C4-2B (cell line): ENCODE measurements at regions not wholly inside any gene's neighbourhood (a gene's known extent, or its start where the extent isn't known, plus 50 kb on each side); places are given as distances from the start of the nearest gene placed in this dataset.

Source experiments
- H3K27ac ChIP-seq: fragments of 450-650 bp; 2 replicates; pipeline ENCODE4 v1.5.1; 2017
- ZFX ChIP-seq: fragments of 450-650 bp; IDR thresholded peaks from 2 replicates; pipeline ENCODE4 v1.6.1; 2017
- TF ChIP-seq, protein P1 (sequence below): fragments of 450-650 bp; conservative IDR thresholded peaks from 2 replicates; pipeline ENCODE4 v1.5.1; 2017; ENCODE audit warnings: mild to moderate bottlenecking

DNA sequence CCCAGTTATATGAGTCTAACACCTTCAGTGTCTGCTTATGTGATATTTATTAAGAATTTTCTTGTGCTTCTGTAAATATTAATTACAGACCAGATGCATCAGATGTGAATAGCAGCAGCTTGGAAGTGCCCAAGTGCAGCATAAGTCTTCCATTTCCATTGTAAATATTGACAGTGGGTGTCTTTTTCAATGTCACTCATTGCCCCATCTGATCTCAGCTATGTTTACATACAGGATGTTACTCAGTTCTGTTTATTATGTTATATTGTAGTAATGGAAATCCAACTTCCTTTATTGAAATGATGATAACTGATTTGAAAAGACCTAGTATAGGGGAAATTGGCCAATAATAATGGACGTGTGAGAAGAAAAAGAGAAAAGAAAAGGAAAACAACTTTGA is 296.7 kb downstream of the SAMD5 start:
- H3K27ac ChIP-seq, result no peak overlapping the region
- TF ChIP-seq ZFX, result no peak
- TF ChIP-seq, protein P1, sequence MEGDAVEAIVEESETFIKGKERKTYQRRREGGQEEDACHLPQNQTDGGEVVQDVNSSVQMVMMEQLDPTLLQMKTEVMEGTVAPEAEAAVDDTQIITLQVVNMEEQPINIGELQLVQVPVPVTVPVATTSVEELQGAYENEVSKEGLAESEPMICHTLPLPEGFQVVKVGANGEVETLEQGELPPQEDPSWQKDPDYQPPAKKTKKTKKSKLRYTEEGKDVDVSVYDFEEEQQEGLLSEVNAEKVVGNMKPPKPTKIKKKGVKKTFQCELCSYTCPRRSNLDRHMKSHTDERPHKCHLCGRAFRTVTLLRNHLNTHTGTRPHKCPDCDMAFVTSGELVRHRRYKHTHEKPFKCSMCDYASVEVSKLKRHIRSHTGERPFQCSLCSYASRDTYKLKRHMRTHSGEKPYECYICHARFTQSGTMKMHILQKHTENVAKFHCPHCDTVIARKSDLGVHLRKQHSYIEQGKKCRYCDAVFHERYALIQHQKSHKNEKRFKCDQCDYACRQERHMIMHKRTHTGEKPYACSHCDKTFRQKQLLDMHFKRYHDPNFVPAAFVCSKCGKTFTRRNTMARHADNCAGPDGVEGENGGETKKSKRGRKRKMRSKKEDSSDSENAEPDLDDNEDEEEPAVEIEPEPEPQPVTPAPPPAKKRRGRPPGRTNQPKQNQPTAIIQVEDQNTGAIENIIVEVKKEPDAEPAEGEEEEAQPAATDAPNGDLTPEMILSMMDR, result no peak

DNA sequence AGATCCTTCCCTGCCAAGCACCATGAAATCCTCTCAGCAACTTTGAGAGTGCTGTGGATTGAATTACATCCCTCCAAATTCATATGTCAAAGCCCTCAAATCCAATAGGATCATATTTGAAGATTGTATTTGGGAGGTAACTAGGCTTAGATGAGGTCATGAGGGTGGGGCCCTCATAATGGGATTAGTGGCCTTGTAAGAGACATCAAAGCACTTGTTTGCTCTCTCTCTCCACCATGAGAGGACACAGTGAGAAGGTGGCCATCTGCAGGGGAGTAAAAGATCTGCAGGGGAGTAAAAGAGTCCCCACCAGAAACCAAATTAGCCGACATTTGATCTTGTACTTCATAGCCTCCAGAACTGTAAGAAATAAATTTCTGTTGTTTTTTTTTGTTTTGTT is 298.2 kb downstream of the SAMD5 start:
- TF ChIP-seq, protein P1, result no peak
- TF ChIP-seq ZFX, result no peak

DNA sequence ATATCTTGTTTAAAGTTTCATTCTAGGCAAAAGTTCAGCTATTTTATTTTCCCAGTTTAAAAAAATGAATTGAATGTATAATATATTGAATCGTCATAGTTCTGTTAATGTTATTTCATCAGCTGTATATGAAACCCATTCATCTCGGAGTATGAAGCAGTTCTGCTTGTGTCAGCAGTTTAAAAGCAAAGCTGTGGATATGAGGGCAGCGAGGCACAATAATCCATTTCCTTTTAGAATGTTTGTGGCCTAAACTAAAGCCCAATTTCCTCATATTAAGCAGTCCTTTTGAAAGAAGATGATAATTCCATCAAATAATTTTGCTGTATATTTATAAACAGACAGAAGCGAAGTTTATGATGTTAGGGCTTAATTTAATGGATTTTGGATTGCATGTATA is 300.1 kb downstream of the SAMD5 start:
- TF ChIP-seq, protein P1, result no peak
- TF ChIP-seq ZFX, result no peak
- H3K27ac ChIP-seq, result no peak overlapping the region

More for the DNA sequence above, 298.2 kb downstream of the SAMD5 start:
- no peak overlapping the region for H3K27ac ChIP-seq

DNA sequence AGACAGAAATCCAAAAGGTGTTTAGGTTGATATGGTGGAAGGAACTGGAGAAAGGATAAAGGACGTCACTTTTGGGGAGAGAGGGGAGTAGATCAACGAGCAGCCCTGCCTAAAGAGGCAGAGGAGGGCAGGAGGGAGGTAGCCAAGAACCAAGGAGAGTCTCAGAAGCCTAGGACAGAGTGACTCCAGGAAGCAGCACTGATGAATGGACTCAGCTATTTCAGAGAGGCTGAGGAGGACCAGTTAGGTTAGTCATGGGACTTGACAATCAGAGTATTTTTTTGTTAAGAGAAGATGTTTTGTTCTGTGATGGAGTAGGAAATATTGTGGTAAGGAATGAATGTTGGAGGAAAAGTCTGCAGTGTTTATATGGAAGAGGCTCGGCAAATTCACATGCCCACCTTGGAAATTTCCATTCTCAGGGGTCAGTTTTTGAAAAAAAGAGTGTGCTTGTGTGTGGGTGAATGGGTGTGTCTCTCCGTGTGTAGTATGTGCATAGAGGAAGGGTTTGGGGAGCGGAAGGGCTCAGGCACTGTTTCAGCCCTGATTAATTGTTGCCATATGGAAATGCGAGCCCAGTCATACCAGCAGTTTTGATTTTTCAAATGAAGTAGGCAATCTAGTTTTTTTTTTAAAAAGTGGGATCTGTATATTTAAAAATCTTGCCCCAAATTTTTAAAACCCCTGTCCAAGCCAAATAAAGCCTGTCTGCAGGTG is 303.6 kb downstream of the SAMD5 start:
- no peak overlapping the region for H3K27ac ChIP-seq
- TF ChIP-seq, protein P1, result no peak
- TF ChIP-seq ZFX, result no peak

DNA sequence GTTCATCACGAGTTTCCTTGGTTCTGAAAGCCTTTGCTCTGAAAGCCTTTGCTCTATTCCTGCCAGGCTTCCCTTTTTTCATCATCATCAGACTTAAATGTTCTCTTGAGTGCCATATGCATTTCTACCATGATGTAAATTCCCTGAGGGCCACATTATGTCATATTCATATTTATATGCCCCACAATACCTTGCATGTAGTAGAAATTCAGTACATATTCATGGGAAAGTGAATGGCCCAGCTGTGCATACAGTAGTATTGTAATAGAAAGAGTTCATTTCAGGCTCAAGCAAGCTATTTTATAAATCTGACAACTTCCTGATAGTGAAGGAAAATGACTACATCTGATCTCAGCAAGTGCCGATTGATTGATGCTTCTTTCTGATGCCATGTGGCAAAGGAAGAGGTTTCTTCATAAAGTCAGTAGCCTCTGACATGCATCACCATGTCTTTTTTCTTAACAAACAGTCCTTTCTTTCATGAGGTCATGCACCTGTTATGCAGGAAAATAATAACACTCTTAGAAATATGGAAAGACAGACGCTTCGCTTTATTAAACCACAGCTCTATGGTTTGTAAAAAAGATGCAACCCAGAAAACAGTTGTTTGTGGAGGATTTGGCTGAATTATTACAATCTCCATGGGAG is 308.7 kb downstream of the SAMD5 start:
- no peak for TF ChIP-seq ZFX
- TF ChIP-seq, protein P1, result no peak
- H3K27ac ChIP-seq, result no peak overlapping the region

DNA sequence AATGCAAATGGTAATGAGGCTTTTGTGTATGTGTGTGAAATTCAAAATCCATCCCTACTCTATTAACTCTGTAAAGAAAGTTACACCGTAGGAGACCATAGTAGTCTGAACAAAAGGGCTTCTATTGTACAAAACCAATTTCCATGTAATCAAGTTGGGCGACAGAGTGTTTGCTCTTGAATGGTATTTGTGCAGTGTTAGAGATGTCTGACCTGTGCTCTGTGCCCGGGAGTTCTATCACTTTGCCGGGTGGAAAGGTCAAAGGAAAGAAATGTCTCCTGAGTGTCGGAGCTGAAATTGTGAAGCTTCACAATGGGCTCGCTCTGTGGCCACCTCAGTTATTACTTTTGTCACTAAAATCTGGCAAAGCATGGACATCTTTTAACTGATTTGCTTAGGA is 312.0 kb downstream of the SAMD5 start:
- TF ChIP-seq ZFX, result no peak
- TF ChIP-seq, protein P1, result no peak
- H3K27ac ChIP-seq, result no peak overlapping the region

DNA sequence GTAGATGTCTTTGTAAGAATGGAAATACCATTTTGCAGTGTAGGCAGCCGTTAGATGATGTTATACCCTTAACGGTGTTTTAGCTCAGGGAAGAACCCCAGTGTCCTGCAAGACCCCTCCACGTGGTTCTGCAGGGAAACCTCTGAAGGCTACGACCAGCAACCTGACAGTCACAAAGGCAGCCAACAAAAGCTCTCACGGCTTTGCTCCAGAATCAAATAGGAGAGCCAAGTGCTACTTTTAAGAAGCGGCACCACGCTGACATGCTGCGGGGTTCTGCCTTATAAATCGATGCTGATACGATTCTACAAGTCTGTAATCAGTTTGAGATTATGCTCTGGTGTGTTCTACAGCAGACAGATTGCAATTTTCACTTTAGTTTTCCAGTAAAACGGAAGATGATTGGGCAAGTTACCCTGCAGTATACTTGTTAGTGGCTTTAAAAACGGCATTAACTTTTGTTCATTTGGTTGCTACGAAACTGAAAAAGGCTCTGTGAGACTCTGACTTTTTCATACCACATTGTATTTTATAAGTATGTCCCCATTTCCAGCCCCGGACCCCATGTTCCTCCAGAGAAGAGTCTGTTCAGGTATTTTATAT is 312.9 kb downstream of the SAMD5 start:
- H3K27ac ChIP-seq, result no peak overlapping the region

More for the DNA sequence above, 312.9 kb downstream of the SAMD5 start:
- no peak for TF ChIP-seq ZFX
